HG03097 (cell line): ENCODE measurements at regions not wholly inside any gene's neighbourhood (a gene's known extent, or its start where the extent isn't known, plus 50 kb on each side); places are given as distances from the start of the nearest gene placed in this dataset.
A peak's percentile ranks its signal among the peaks of the same experiment; 100 is the strongest.
"Not testable (repeated sequence)": the region's sequence is repeated elsewhere in the genome, so short reads cannot be mapped to it uniquely, and the experiment has no call there.

Experiments
- ATAC-seq: cut with Tn5 transposase; IDR thresholded peaks from one replicate; pipeline ENCODE4 v1.9.1; 2021; ENCODE audit not compliant: unreplicated experiment, low FRiP score

DNA sequence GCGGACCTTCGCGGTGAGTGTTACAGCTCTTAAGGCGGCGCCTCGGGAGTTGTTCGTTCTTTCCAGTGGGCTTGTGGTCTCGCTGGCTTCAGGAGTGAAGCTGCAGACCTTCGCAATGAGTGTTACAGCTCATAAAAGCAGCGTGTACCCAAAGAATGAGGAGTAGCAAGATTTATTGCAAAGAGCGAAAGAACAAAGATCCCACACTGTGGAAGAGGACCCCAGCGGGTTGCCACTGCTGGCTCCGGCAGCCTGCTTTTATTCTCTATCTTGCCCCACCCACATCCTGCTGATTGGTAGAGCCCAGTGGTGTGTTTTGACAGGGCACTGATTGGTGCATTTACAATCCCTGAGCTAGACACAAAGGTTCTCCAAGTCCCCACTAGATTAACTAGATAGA lies 941.9 kb downstream of the C4orf33 start:
- not testable (repeated sequence) for ATAC-seq

DNA sequence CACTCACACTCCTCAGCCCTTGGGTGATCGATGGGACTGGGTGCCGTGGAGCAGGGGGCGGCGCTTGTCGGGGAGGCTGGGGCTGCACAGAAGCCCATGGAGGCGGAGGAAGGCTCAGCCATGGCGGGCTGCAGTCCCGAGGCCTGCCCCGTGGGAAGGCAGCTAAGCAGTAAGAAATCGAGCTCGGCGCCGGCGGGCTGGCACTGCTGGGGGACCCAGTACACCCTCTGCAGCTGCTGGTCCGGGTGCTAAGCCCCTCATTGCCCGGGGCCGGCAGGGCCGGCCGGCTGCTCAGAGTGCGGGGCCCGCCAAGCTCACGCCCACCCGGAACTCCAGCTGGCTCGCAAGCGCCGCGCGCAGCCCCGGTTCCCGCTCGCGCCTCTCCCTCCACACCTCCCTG lies 942.6 kb downstream of the C4orf33 start:
- ATAC-seq = not testable (repeated sequence)

DNA sequence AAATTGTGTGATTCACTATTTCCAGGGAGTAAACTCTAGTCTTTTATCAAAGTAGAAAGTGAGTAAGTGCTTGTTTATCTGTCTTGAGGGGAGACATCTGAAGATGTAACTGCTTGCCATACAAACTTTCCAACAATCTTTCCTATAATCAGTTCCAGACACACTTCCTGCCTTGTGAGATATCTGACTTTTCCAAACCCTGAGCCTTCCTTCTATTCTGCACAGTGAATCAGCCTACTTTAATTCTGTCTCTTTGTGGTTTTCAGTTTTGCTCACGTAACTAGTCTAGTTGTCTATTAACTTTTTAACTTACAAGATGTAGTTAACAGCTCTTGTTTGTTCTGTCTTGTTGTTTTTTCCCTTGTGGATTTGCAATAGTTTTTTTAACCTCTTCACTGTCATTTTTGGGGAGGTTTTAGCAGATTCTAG lies 947.8 kb downstream of the C4orf33 start:
- peak; percentile 96 for ATAC-seq

DNA sequence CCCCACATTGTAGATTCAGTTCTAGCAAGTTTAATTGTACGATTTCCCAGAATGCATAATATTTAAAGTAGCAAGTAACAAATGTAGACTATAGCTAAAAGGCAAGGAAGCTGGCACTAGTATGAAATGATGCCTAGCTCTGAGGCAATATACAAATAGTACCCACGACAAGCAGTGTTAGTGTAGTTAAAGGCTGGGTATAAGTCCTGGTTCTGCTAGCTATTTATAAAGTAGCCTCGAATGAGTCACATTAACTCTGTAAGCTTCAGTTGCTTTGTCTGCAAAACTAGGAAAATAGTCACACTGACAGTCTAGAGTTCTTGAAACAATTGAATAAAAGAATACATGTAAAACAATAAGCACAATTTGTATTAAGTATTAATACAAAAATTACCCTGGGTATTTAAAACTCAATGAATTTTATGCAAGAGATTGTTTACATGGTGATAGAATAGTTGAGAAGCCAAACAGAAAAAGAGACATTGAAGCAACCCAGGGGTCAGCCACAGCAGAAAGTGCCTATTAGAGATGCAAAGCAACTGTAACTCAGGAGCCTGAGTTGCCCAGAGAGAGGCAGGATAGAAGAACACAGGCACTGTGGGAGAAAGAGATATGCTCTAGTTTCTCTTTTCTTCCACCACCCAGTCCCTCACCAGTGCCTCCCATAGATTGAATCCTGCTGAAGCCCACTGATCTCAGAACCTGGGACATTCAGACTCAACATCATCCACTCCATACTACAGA lies 949.0 kb downstream of the C4orf33 start:
- ATAC-seq = no peak

- ATAC-seq = no peak
These were observed 957.8 kb downstream of the C4orf33 start for GRCh38 chr4:130053723-130054122.

DNA sequence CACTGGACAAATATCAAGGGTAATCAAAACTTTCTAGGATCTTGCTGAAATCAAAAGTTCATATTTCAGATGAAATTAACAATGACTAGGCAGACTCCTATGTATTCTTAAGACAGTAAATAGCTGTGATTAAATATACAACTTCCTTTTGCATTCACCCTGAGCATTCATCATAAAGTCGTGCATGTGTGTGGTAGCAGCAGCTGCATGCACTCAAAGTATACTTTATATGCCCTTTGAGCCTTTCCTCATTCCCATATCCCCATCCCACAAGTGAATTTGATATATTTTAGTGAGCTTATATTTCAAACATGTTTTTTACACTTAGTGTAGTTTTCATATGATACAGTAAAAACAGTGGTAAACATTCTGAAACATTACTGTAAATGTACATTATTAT lies 959.0 kb downstream of the C4orf33 start:
- ATAC-seq = no peak

DNA sequence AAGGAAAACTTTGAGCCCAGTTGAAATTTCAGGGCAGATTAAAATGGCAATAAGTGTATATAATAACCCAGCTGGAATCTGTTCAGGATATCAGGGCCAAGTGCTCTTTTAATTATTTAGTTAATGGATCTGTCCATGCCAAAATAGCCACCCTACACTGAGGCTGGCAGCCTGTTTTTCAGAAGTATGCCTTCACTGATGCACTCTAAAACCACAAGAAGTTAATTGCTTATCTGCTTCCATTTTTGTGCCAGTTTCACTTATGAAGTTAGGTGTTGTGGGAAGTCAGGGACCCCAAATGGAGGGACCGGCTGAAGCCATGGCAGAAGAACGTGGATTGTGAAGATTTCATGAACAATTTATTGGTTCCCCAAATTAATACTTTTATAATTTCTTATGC lies 960.3 kb downstream of the C4orf33 start:
- peak; percentile 96 for ATAC-seq

DNA sequence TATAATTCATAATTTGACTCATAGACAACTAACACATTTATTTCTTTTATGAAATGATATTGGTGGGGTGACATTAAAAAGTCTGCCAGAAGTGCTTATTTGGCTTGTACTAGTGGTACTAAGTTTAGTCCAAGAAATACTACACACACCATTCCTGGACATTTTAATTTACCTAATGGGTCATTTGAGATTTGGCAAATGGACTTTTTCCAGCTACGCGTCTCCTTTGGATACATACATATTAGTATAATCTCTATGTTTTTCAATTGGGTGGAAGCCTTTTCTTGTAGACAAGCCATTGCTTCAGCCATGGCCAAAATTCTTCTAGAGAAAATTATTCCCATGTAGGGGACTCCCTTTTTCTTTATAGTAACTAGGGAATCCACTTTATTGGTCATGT lies 968.5 kb downstream of the C4orf33 start:
- ATAC-seq = no peak

DNA sequence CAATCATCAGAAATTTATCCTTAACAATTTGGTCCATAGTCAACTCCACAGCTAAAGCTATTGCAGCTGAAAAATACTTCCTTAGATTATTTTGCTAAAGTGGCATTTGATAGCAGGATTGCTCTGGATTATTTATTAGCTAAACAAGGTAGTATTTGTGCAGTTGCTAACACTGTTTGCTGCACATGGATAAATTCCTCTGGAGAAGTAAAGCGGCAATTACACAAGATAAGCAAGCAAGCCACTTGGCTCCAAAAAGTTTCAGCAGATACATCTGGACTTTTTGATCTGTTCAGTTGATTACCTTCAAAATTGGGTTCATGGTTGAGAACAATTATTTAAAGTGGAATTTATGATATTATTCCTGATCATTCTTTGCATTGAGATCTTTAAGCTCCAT lies 971.5 kb downstream of the C4orf33 start:
- ATAC-seq = no peak

- no peak for ATAC-seq
These were observed 972.1 kb downstream of the C4orf33 start for GRCh38 chr4:130068072-130068471.

- ATAC-seq = no peak
These were observed 975.8 kb downstream of the C4orf33 start for GRCh38 chr4:130071746-130072145.

- no peak for ATAC-seq
These were observed 977.3 kb downstream of the C4orf33 start for GRCh38 chr4:130073145-130073790.

- no peak for ATAC-seq
These were observed 978.1 kb downstream of the C4orf33 start for GRCh38 chr4:130074096-130074495.

DNA sequence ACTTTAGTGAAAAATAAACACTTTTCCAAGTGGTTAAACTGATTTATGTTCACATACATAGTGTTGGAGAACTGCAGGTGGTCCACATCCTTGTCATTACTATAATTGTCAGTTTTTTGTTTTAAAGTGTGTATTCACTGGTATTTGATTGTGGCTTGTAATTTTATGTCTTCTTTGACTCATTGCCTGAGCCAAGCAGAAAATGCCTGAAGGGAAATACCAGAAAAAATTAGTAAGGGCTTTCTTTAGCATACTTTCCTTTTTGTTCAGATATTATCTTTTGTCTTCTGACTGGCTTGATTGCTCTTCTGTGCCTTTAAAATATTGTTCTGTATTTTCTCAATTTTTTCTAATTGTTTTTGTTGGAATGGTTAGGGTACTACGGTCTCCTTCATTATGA lies 981.3 kb downstream of the C4orf33 start:
- ATAC-seq = no peak

- not testable (repeated sequence) for ATAC-seq
These were observed 983.1 kb downstream of the C4orf33 start for GRCh38 chr4:130079027-130079426.

- ATAC-seq = no peak
These were observed 985.0 kb downstream of the C4orf33 start for GRCh38 chr4:130080872-130081451.

GRCh38 chr4:130090427-130090826 lies 994.5 kb downstream of the C4orf33 start:
- no peak for ATAC-seq

- no peak for ATAC-seq
These were observed 996.4 kb downstream of the C4orf33 start for GRCh38 chr4:130092187-130093015.

- ATAC-seq = no peak
These were observed 1003.2 kb downstream of the C4orf33 start for GRCh38 chr4:130099105-130099504.

- no peak for ATAC-seq
These were observed 1014.2 kb downstream of the C4orf33 start for GRCh38 chr4:130110189-130110588.

- ATAC-seq = no peak
These were observed 1014.8 kb downstream of the C4orf33 start for GRCh38 chr4:130110770-130111169.
